Trophoblast cell (in vitro differentiated cells and primary cell): ENCODE measurements at regions not wholly inside any gene's neighbourhood (a gene's known extent, or its start where the extent isn't known, plus 50 kb on each side); places are given as distances from the start of the nearest gene placed in this dataset.

Experiments used
- DNase-seq, 2 donors: peaks; one replicate each; pipeline ENCODE4 v3.0.0-alpha.2; 2016
- H2AFZ ChIP-seq: 2 replicates; pipeline ENCODE4 v1.6.1; 2013; ENCODE audit warnings: low read length, moderate library complexity, mild to moderate bottlenecking; ENCODE audit not compliant: insufficient read depth, poor library complexity
- H2AK5ac ChIP-seq: 2 replicates; pipeline ENCODE4 v1.6.1; 2013; ENCODE audit warnings: mild to moderate bottlenecking, low read length
- H2BK120ac ChIP-seq: 2 replicates; pipeline ENCODE4 v1.6.1; 2013; ENCODE audit warnings: low read length, mild to moderate bottlenecking, moderate library complexity; ENCODE audit not compliant: insufficient read depth, poor library complexity
- H2BK12ac ChIP-seq: 2 replicates; pipeline ENCODE4 v1.6.1; 2013; ENCODE audit warnings: mild to moderate bottlenecking, low read length, moderate library complexity
- H2BK5ac ChIP-seq: 2 replicates; pipeline ENCODE4 v1.6.1; 2013; ENCODE audit warnings: low read length, low read depth, moderate library complexity, mild to moderate bottlenecking; ENCODE audit not compliant: poor library complexity
- H3K14ac ChIP-seq: 2 replicates; pipeline ENCODE4 v1.6.1; 2013; ENCODE audit warnings: mild to moderate bottlenecking, low read length
- H3K18ac ChIP-seq: 2 replicates; pipeline ENCODE4 v1.6.1; 2013; ENCODE audit warnings: mild to moderate bottlenecking, low read length
- H3K23ac ChIP-seq: 2 replicates; pipeline ENCODE4 v1.6.1; 2013; ENCODE audit warnings: low read length
- H3K27ac ChIP-seq: 2 replicates; pipeline ENCODE4 v1.5.1; 2013; ENCODE audit warnings: low read depth, mild to moderate bottlenecking, inconsistent platforms, low read length, moderate library complexity
- H3K27me3 ChIP-seq: 2 replicates; pipeline ENCODE4 v1.6.1; 2013; ENCODE audit warnings: inconsistent platforms, mild to moderate bottlenecking, low read length, moderate library complexity; ENCODE audit not compliant: insufficient read depth
- H3K36me3 ChIP-seq, 2 experiments: 1 replicate in 1 of 2; 2 replicates in 1 of 2; pipeline ENCODE4 v1.6.1; 2013; ENCODE audit warnings: low read length in 2 of 2, mild to moderate bottlenecking in 2 of 2, moderate library complexity in 1 of 2; ENCODE audit not compliant: insufficient read depth in 2 of 2, control insufficient read depth in 1 of 2
- H3K4ac ChIP-seq: 2 replicates; pipeline ENCODE4 v1.6.1; 2013; ENCODE audit warnings: low read depth, mild to moderate bottlenecking, low read length, moderate library complexity
- H3K4me1 ChIP-seq, 2 experiments: 1 replicate in 1 of 2; 2 replicates in 1 of 2; pipeline ENCODE4 v1.6.1; 2013; ENCODE audit warnings: low read length in 2 of 2, mild to moderate bottlenecking in 2 of 2, moderate library complexity in 1 of 2; ENCODE audit not compliant: insufficient read depth in 2 of 2, control insufficient read depth in 1 of 2
- H3K4me2 ChIP-seq: 2 replicates; pipeline ENCODE4 v1.6.1; 2013; ENCODE audit warnings: inconsistent platforms, mild to moderate bottlenecking, low read length, moderate library complexity
- H3K4me3 ChIP-seq: 2 replicates; pipeline ENCODE4 v1.5.1; 2013; ENCODE audit warnings: mild to moderate bottlenecking, low read depth, low read length, inconsistent platforms
- H3K79me1 ChIP-seq: one replicate; pipeline ENCODE4 v1.6.1; 2013; ENCODE audit warnings: low read length
- H3K79me2 ChIP-seq: 2 replicates; pipeline ENCODE4 v1.6.1; 2013; ENCODE audit warnings: low read length, mild to moderate bottlenecking; ENCODE audit not compliant: control insufficient read depth, insufficient read depth, poor library complexity
- H3K9ac ChIP-seq: 2 replicates; pipeline ENCODE4 v1.6.1; 2013; ENCODE audit warnings: mild to moderate bottlenecking, low read length
- H3K9me3 ChIP-seq: 2 replicates; pipeline ENCODE4 v1.6.1; 2013; ENCODE audit warnings: low read depth, mild to moderate bottlenecking, control low read depth, inconsistent platforms, low read length; ENCODE audit not compliant: insufficient read depth
- H4K12ac ChIP-seq: 2 replicates; pipeline ENCODE4 v1.6.1; 2013; ENCODE audit warnings: low read depth, mild to moderate bottlenecking, low read length, moderate library complexity
- H4K8ac ChIP-seq: 2 replicates; pipeline ENCODE4 v1.6.1; 2013; ENCODE audit warnings: low read depth, mild to moderate bottlenecking, low read length, moderate library complexity
- H4K91ac ChIP-seq: one replicate; pipeline ENCODE4 v1.6.1; 2013; ENCODE audit warnings: low read depth, mild to moderate bottlenecking, low read length, moderate library complexity
- WGBS: extraction: QIAGEN DNeasy Blood & Tissue Kit; methylation state at CpG from one replicate; pipeline ENCODE4 v1.1.7; 2013; ENCODE audit warnings: missing lambda C conversion rate; ENCODE audit not compliant: insufficient read length, insufficient coverage; ENCODE audit errors: extremely low coverage; 5-methylcytosine and 5-hydroxymethylcytosine counted together

GRCh38 chr4:132910229-132910748 is 238.8 kb upstream of the PCDH10 start:
- no peaks in the 10 kb centered on the region for H3K36me3 ChIP-seq
- H3K27ac ChIP-seq: no peak overlapping the region
- H3K4me3 ChIP-seq: no peak overlapping the region
- no peaks in the 10 kb centered on the region for H3K9me3 ChIP-seq
- no peak overlapping the region for H3K14ac ChIP-seq
- no peak overlapping the region for H2BK5ac ChIP-seq
- H3K23ac ChIP-seq: no peak overlapping the region
- H4K12ac ChIP-seq: no peak overlapping the region
- no peak for DNase-seq
- H4K91ac ChIP-seq: no peak overlapping the region
- WGBS: no CpG with 5 or more reads among the region's 1 CpG
- H2AK5ac ChIP-seq: no peak overlapping the region
- no peaks in the 10 kb centered on the region for H3K79me1 ChIP-seq
- H3K27me3 ChIP-seq: no peaks in the 10 kb centered on the region
- H3K4me1 ChIP-seq: no peaks in the 10 kb centered on the region
- H3K4me2 ChIP-seq: no peak overlapping the region
- H3K18ac ChIP-seq: no peak overlapping the region
- no peak overlapping the region for H2BK12ac ChIP-seq
- H2AFZ ChIP-seq: no peak overlapping the region
- no peak overlapping the region for H3K4ac ChIP-seq
- no peaks in the 10 kb centered on the region for H3K79me2 ChIP-seq
- H2BK120ac ChIP-seq: no peak overlapping the region
- H4K8ac ChIP-seq: no peak overlapping the region
- H3K9ac ChIP-seq: no peak overlapping the region

- Histone ChIP-seq H3K79me2 (no peaks in the 10 kb centered on the region), H3K4ac (no peak overlapping the region), H2AK5ac (no peak overlapping the region), H3K79me1 (no peaks in the 10 kb centered on the region), H2BK120ac (no peak overlapping the region), H3K4me2 (no peak overlapping the region), H4K91ac (no peak overlapping the region), H3K4me3 (no peak overlapping the region), H4K12ac (no peak overlapping the region), H3K14ac (no peak overlapping the region), H3K23ac (no peak overlapping the region), H2BK12ac (no peak overlapping the region), H3K36me3 (no peaks in the 10 kb centered on the region), H3K27me3 (peaks cover 2% of the 10 kb centered on the region), H3K18ac (no peak overlapping the region), H3K9ac (no peak overlapping the region), H2BK5ac (no peak overlapping the region), H3K27ac (no peak overlapping the region), H4K8ac (no peak overlapping the region), H3K9me3 (no peaks in the 10 kb centered on the region), H3K4me1 (no peaks in the 10 kb centered on the region), H2AFZ (no peak overlapping the region)
- no peak for DNase-seq
- WGBS: no CpG with 5 or more reads among the region's 1 CpG
Measured at GRCh38 chr4:132918096-132918495, 231.0 kb upstream of the PCDH10 start.

GRCh38 chr4:132923516-132923915 is 225.6 kb upstream of the PCDH10 start:
- H3K4me1 ChIP-seq: no peaks in the 10 kb centered on the region
- H3K27ac ChIP-seq: no peak overlapping the region
- H3K4me3 ChIP-seq: no peak overlapping the region
- no peak overlapping the region for H4K91ac ChIP-seq
- DNase-seq: no peak
- no peak overlapping the region for H4K12ac ChIP-seq
- H3K9me3 ChIP-seq: no peaks in the 10 kb centered on the region
- peaks cover 2% of the 10 kb centered on the region for H3K27me3 ChIP-seq
- H2AK5ac ChIP-seq: no peak overlapping the region
- no peak overlapping the region for H4K8ac ChIP-seq
- no peaks in the 10 kb centered on the region for H3K79me2 ChIP-seq
- no CpG with 5 or more reads among the region's 3 CpGs for WGBS
- H3K4ac ChIP-seq: no peak overlapping the region
- no peak overlapping the region for H3K4me2 ChIP-seq
- H3K23ac ChIP-seq: no peak overlapping the region
- no peak overlapping the region for H3K18ac ChIP-seq
- H2AFZ ChIP-seq: no peak overlapping the region
- H2BK120ac ChIP-seq: no peak overlapping the region
- H3K14ac ChIP-seq: no peak overlapping the region
- H3K36me3 ChIP-seq: no peaks in the 10 kb centered on the region
- no peak overlapping the region for H2BK5ac ChIP-seq
- no peaks in the 10 kb centered on the region for H3K79me1 ChIP-seq
- no peak overlapping the region for H3K9ac ChIP-seq
- no peak overlapping the region for H2BK12ac ChIP-seq

GRCh38 chr4:132934911-132935310 is 214.2 kb upstream of the PCDH10 start:
- Histone ChIP-seq H2AK5ac (no peak overlapping the region), H3K79me2 (no peaks in the 10 kb centered on the region), H2BK5ac (no peak overlapping the region), H2BK12ac (no peak overlapping the region), H4K91ac (no peak overlapping the region), H3K79me1 (no peaks in the 10 kb centered on the region), H3K4ac (no peak overlapping the region), H3K4me1 (no peaks in the 10 kb centered on the region), H3K9me3 (peaks cover 6% of the 10 kb centered on the region), H3K27me3 (no peaks in the 10 kb centered on the region), H3K18ac (no peak overlapping the region), H4K8ac (no peak overlapping the region), H3K27ac (no peak overlapping the region), H3K9ac (no peak overlapping the region), H4K12ac (no peak overlapping the region), H3K4me3 (no peak overlapping the region), H3K14ac (no peak overlapping the region), H3K36me3 (no peaks in the 10 kb centered on the region), H2AFZ (no peak overlapping the region), H2BK120ac (no peak overlapping the region), H3K23ac (no peak overlapping the region), H3K4me2 (no peak overlapping the region)
- WGBS: no CpG with 5 or more reads among the region's 2 CpGs
- no peak for DNase-seq
